Globus pallidus (tissue), 1 donor: ENCODE measurements at regions not wholly inside any gene's neighbourhood (a gene's known extent, or its start where the extent isn't known, plus 50 kb on each side); places are given as distances from the start of the nearest gene placed in this dataset.

ENCODE experiments used
- DNase-seq: peaks from one replicate; pipeline ENCODE4 v3.0.0-alpha.2; 2015; ENCODE audit warnings: low spot score

GRCh38 chr2:157056200-157056676, 201.3 kb upstream of the GALNT5 start:
- no peak for DNase-seq

GRCh38 chr2:157058161-157058560, 199.3 kb upstream of the GALNT5 start:
- DNase-seq, result no peak

- DNase-seq, result no peak
Observed at GRCh38 chr2:157059036-157059435, 198.5 kb upstream of the GALNT5 start.

- DNase-seq, result no peak
Observed at GRCh38 chr2:157061799-157062198, 195.7 kb upstream of the GALNT5 start.

- DNase-seq, result no peak
Observed at GRCh38 chr2:157067562-157067961, 189.9 kb upstream of the GALNT5 start.

DNA sequence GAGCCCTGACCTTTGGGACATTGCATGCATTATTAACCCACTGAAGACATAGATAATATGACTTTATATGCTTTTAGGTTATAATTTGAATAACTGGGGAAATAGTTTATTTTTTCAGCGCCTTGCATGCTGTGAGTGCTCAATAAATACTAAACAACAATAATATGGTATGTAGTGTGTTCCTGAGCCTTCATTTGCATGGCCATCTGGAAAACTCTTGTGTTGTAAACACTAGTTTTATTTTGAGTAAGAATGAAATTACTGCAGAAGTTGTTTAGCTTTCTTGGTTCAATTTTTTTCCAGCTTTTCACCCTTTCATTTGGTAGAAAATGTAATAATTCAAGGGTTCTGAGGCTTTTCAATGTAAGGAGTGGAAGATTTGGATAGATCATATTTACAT, 189.3 kb upstream of the GALNT5 start:
- no peak for DNase-seq

DNA sequence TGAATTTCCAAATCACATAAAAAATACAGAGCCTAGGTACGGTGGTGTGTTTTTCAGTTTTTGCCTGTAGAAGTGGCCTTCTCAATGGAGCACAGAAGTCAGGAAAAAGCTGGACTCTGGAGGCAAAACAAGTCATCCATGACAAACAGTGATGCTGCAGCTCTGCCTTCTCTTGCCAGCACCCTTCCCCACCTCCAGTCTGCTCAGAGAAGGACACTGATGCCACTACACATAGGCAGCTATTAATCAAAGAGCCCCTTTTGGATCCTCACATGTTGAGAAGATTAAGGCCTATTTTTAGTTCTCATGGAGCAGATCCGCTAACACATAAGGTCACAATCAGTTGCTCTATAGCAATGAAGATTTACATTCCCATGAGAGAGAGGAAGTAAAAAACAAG, 181.6 kb upstream of the GALNT5 start:
- no peak for DNase-seq

DNA sequence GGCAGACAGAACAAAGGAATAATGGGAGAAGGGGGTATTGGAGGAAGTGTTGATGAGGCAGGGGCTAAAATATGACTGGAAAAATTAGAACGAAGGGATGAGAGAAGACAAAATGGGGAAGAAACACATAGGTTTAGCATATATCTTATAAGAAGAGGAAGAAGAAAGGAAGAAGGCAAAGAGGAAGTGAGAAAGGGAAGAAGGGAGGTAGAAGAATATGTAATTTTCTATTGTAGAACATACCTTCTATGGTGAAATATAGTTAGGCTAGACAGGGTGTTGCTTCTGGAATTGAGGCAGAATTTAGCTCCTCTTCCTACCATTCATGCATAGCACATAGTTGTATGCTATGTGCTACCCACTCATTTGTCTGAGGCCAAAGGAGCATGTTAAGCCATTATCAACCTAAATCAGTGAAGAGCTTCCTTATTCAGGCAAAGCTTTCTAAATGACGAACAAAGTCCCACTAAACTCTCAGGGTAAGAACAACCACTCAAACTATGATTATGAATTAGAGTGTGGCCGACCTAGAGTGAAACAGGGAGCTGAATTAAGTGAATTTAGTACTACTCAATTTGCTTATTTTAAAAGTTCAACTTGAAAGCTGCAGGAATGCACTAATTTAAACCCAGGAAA, 180.9 kb upstream of the GALNT5 start:
- no peak for DNase-seq

DNA sequence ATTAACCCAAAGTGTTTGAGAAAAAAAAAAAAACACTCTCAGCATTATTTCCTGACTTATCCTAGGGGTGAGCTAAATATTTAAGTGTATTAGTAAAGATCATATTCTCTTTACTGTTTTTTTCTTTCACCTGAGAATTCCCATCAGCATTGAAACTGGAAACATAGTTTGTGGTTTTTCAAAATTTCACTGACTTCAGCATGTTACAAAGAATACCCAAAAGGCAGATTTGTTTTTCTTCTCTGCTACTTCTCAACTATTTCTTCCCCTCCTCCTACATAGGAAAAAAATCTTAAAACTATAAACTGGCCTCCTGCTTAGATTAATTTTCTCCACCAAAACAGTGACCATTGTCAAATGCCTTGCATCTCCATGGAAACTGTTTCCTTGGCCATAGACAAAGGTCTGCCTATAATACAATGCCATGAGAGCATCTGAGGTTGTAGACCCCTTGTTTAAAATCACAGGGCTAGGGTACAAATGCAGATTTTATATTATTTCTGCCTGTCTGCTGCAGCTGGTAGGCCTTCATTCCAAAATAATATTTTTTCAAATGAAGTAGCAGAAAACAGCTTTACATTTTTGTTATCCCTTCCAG, 179.7 kb upstream of the GALNT5 start:
- no peak for DNase-seq

- no peak for DNase-seq
Observed at GRCh38 chr2:157082950-157083349, 174.6 kb upstream of the GALNT5 start.

GRCh38 chr2:157085522-157085921, 172.0 kb upstream of the GALNT5 start:
- no peak for DNase-seq

- DNase-seq, result peak; percentile 5
Observed at GRCh38 chr2:157087373-157088002, 170.0 kb upstream of the GALNT5 start.

DNA sequence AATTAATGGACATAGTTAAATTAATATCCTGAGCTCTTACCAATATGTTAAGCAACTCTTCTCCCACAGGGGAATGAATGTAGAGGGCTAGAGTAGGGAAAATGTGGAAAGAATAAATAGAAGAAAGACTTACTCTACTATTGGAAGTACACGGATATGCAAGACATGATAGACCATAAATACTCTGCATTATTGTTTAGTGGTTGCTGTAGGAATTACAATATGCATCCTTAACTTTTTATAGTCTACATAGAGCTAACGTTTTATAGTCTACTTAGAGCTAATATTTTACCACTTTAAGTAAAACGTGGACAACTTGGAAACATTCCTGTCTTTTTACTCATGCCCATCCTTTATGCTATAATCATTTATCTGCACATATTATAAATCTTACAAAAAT, 163.8 kb upstream of the GALNT5 start:
- DNase-seq, result no peak

DNA sequence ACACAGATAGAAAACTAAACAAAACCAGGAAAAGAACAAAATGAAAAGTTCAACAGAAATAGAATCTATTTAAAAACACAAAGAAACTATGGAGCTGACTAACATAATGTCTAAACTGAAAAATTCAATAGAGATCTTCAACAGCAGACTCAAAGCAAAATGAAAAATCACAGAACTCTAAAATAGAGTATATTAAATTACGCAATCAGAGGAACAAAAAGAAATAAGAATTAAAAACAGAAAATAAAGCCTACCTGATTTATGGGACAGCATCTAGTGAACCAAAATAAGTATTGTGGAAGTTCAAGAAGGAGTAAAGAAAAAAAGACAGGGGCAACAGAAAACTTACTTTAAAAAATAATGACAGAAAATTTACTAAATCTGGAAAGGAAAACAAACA, 152.1 kb upstream of the GALNT5 start:
- DNase-seq, result no peak

DNA sequence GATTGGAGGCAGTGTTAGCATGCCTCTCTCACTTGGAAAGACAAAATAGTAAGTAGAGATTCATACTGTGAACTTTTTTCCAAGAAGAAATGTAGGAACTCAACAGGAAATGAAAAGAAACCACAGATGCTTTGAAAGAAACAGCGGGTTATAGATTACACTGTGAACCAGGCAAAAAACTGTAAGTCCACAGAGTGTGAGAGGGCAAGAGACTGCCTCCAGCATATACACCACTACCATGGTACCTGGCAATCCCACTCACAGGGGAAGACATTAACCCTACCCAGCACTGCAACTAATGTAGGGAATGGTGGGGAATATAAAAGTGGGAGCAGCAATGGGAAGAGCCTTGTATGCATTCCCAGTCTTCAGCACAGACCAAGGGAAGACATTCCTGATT, 150.6 kb upstream of the GALNT5 start:
- no peak for DNase-seq

GRCh38 chr2:157107460-157107859, 150.0 kb upstream of the GALNT5 start:
- DNase-seq, result no peak

- DNase-seq, result no peak
Observed at GRCh38 chr2:157107877-157108276, 149.6 kb upstream of the GALNT5 start.

DNA sequence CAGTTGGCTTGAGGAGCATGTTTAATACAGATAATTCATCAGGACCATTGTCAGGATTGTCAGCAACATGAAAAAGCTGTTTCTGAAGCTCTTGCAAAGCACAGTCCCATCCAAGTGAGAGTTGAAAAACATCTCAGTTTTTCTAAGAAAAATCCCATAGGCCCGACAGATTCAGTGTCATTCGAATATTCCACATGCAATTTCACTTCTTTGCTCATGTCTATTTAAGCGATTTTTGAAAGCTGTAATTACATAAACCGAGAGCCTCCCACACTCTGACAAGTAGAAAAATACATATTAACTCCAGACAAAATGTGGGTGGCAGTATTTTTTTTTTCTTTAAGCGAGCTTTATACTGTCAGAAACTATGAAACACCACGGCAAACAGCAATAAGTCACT, 134.7 kb upstream of the GALNT5 start:
- DNase-seq, result no peak

DNA sequence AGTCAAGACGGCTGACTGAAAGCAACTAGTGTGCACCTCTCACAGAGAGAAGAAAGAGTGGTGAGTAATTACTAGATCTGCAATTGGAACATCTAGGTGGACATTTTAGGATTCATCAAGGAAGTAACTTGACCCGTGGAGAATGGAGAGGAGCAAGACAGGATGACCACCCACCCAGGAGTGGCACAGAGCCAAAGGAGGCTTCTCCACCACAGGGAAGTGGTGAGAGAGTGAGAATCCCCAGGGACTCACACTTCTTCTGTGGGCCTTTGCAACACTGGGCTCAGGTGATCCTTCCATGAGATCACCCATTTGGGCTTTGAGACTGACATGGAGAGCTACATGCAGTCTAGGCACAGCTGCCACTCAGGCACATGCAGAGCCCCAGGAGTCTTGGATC, 132.8 kb upstream of the GALNT5 start:
- no peak for DNase-seq

- DNase-seq, result no peak
Observed at GRCh38 chr2:157125685-157126084, 131.8 kb upstream of the GALNT5 start.

DNA sequence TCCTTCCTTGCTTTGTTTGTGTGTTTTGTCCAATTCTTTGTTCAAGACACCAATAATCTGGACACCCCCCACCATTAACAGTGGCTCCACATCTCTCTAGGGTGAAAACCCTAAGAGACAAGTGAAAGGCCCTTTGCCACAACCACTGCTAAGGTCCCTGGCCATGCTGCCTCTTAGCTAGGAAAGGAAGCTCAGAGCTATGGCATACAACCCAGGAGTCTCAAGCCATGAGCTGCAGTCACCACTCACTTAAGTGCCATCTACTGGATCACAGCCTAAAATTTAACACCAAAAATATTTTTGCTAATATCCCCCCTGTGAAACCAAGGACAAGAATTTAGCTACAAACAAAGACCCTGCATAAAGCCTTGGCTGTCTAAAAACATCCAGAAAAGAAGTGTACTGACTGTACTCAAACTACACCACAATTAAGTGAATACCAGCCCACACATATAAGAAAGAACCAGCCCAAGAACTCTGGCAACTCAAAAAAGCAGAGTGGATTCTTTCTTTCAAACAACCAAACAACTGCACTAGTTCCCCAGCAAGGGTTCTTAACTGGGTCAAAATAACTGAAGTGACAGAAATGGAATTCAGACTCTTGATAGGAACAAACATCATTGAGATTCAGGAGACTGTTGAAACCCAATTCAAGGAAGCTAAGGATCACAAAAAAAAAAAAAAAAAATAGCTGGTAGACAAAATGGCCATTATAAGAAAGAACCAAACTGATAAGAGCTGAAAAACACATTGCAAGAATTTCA, 130.1 kb upstream of the GALNT5 start:
- DNase-seq, result no peak

GRCh38 chr2:157143901-157144300, 113.6 kb upstream of the GALNT5 start:
- no peak for DNase-seq

GRCh38 chr2:157149270-157149669, 108.2 kb upstream of the GALNT5 start:
- DNase-seq, result no peak
